ENCODE measurements at regions not wholly inside any gene's neighbourhood (a gene's known extent, or its start where the extent isn't known, plus 50 kb on each side); places are given as distances from the start of the nearest gene placed in this dataset.

- TF ChIP-seq POLR2AphosphoS5 (IDR thresholded peaks at IDR 0.05) (no peak), POLR2A (IDR thresholded peaks at IDR 0.05) (no peak)
These were observed 151.8 kb upstream of the GDNF start for GRCh38 chr5:37991301-37992299.
